Endodermal cell (in vitro differentiated cells): ENCODE measurements at regions not wholly inside any gene's neighbourhood (a gene's known extent, or its start where the extent isn't known, plus 50 kb on each side); places are given as distances from the start of the nearest gene placed in this dataset.

ENCODE experiments used
- DNase-seq: peaks from one replicate; pipeline ENCODE4 v3.0.0-alpha.2; 2017
- H3K27ac ChIP-seq: 2 replicates; pipeline ENCODE4 v1.5.1; 2013; ENCODE audit warnings: mild to moderate bottlenecking, low read depth, low read length, moderate library complexity
- H3K27me3 ChIP-seq: 2 replicates; pipeline ENCODE4 v1.6.1; 2013; ENCODE audit warnings: mild to moderate bottlenecking, low read length, moderate library complexity; ENCODE audit not compliant: insufficient read depth, control insufficient read depth, poor library complexity, severe bottlenecking
- H3K36me3 ChIP-seq: 2 replicates; pipeline ENCODE4 v1.7.0; 2013; ENCODE audit warnings: mild to moderate bottlenecking, low read length, moderate library complexity; ENCODE audit not compliant: control insufficient read depth, insufficient read depth
- H3K4me1 ChIP-seq: one replicate; pipeline ENCODE4 v1.7.0; 2013; ENCODE audit warnings: low read length; ENCODE audit not compliant: control insufficient read depth, insufficient read depth
- H3K4me3 ChIP-seq: 2 replicates; pipeline ENCODE4 v1.5.1; 2013; ENCODE audit warnings: mild to moderate bottlenecking, low read length, moderate library complexity
- H3K9ac ChIP-seq: 2 replicates; pipeline ENCODE4 v1.6.1; 2013; ENCODE audit warnings: mild to moderate bottlenecking, low read length, moderate library complexity; ENCODE audit not compliant: poor library complexity, severe bottlenecking; ENCODE audit errors: extremely low read depth
- H3K9me3 ChIP-seq: 2 replicates; pipeline ENCODE4 v1.6.1; 2013; ENCODE audit warnings: mild to moderate bottlenecking, low read length, moderate library complexity; ENCODE audit not compliant: control insufficient read depth
- H3K27ac Mint-ChIP-seq: 2 replicates; pipeline ENCODE4 v1.8.0; 2020; ENCODE audit warnings: mixed read lengths
- H3K27me3 Mint-ChIP-seq: 2 replicates; pipeline ENCODE4 v1.8.0; 2021; ENCODE audit warnings: mild to moderate bottlenecking, mixed read lengths; ENCODE audit not compliant: insufficient read depth
- H3K36me3 Mint-ChIP-seq: 2 replicates; pipeline ENCODE4 v1.8.0; 2020; ENCODE audit warnings: low read depth, mixed read lengths
- H3K4me1 Mint-ChIP-seq: 2 replicates; pipeline ENCODE4 v1.8.0; 2020; ENCODE audit warnings: mixed read lengths
- H3K4me3 Mint-ChIP-seq: 2 replicates; pipeline ENCODE4 v1.8.0; 2020; ENCODE audit warnings: mild to moderate bottlenecking, moderate library complexity, mixed read lengths
- H3K9me3 Mint-ChIP-seq: 2 replicates; pipeline ENCODE4 v1.8.0; 2020; ENCODE audit warnings: mild to moderate bottlenecking, mixed read lengths
- whole genome bisulfite sequencing, 2 experiments: methylation state at CpG; one replicate each; pipeline versions ENCODE4 v1.1.5 to v1.1.7; 2013; ENCODE audit warnings: missing lambda C conversion rate in 2 of 2, mixed read lengths in 1 of 2; ENCODE audit not compliant: insufficient coverage in 1 of 2, insufficient read length in 1 of 2; 5-methylcytosine and 5-hydroxymethylcytosine counted together
- TF ChIP-seq, protein P1 (sequence below): fragments of 200-600 bp; sonication (generic); conservative IDR thresholded peaks from 2 replicates; pipeline ENCODE4 v1.5.0; 2021; ENCODE audit warnings: antibody characterized with exemption, mild to moderate bottlenecking

DNA sequence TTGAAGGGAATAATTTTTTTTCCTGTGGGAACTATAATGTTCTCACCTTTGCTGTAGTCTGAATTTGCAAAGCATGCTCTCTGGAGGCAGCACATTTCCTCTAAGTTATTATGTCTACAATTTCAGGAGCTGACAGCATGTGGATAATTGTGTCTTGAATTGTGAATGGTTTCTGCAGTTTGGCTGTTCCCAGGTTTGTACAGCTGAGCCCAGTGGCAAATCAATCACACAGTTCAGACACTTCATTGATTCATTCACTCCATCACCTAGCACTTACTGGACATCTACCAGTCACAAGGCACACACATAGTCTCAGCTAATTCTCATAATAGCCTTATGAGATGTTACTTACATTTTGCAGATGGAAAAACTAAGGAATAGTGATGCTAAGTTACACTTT lies 219.0 kb upstream of the ROPN1 start:
- H3K27me3 Mint-ChIP-seq: no peaks in the 10 kb centered on the region
- no peak overlapping the region for H3K9ac ChIP-seq
- H3K9me3 Mint-ChIP-seq: no peaks in the 10 kb centered on the region
- no peak overlapping the region for H3K27ac Mint-ChIP-seq
- no peaks in the 10 kb centered on the region for H3K27me3 ChIP-seq
- H3K36me3 Mint-ChIP-seq: no peaks in the 10 kb centered on the region
- no peaks in the 10 kb centered on the region for H3K4me1 ChIP-seq
- no peak overlapping the region for H3K27ac ChIP-seq
- DNase-seq: no peak
- H3K36me3 ChIP-seq: no peaks in the 10 kb centered on the region
- H3K9me3 ChIP-seq: no peaks in the 10 kb centered on the region
- no peaks in the 10 kb centered on the region for H3K4me1 Mint-ChIP-seq
- TF ChIP-seq, protein P1, sequence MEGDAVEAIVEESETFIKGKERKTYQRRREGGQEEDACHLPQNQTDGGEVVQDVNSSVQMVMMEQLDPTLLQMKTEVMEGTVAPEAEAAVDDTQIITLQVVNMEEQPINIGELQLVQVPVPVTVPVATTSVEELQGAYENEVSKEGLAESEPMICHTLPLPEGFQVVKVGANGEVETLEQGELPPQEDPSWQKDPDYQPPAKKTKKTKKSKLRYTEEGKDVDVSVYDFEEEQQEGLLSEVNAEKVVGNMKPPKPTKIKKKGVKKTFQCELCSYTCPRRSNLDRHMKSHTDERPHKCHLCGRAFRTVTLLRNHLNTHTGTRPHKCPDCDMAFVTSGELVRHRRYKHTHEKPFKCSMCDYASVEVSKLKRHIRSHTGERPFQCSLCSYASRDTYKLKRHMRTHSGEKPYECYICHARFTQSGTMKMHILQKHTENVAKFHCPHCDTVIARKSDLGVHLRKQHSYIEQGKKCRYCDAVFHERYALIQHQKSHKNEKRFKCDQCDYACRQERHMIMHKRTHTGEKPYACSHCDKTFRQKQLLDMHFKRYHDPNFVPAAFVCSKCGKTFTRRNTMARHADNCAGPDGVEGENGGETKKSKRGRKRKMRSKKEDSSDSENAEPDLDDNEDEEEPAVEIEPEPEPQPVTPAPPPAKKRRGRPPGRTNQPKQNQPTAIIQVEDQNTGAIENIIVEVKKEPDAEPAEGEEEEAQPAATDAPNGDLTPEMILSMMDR: no peak
- H3K4me3 Mint-ChIP-seq: no peak overlapping the region
- no peak overlapping the region for H3K4me3 ChIP-seq

DNA sequence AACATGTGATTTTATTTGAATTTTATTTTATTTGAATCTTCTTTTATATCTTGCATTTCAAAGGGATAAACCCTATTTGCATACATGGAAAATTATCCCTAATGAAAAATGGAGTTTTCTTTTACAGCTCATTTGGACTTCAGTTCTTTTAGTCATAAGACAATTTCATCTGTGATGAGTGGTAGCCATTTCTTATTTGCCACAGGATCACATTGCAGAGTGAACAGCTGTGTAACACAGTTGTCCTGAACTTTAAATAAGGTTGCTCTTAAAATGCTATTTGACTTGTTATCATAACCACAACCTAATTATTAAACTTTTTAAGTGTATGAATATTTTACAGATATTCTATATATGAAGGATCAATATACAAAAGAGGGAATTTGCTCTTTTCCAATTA lies 221.7 kb upstream of the ROPN1 start:
- H3K4me3 ChIP-seq: no peak overlapping the region
- Mint-ChIP-seq H3K27me3 (no peaks in the 10 kb centered on the region), H3K4me3 (no peak overlapping the region), H3K9me3 (no peaks in the 10 kb centered on the region), H3K27ac (no peak overlapping the region), H3K4me1 (no peaks in the 10 kb centered on the region), H3K36me3 (no peaks in the 10 kb centered on the region)
- DNase-seq: no peak
- no peaks in the 10 kb centered on the region for H3K36me3 ChIP-seq
- no peaks in the 10 kb centered on the region for H3K9me3 ChIP-seq
- TF ChIP-seq, protein P1: no peak
- no peaks in the 10 kb centered on the region for H3K27me3 ChIP-seq
- no peak overlapping the region for H3K9ac ChIP-seq
- H3K4me1 ChIP-seq: no peaks in the 10 kb centered on the region
- no peak overlapping the region for H3K27ac ChIP-seq

DNA sequence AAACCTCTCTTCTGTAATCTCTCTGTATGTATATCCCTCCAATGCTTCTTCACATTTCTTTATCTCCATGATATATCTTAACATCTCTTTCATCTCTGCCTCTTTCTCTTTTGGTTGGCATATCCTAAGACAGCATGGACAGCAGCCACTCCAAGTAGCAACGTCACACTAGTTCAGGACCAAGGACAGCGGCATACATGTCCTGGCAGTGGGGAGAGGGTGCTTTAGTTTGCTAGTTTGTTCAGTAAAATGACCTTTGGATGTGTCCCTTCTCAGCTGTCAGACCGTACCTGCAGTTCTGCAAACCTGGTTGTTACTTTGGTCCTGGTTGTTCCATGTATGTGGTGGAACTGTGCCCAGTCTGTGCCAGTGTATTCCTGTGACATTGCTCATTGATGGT lies 225.6 kb upstream of the ROPN1 start:
- Mint-ChIP-seq H3K4me1 (peaks cover 15% of the 10 kb centered on the region), H3K27ac (no peak overlapping the region), H3K27me3 (no peaks in the 10 kb centered on the region), H3K4me3 (no peak overlapping the region), H3K9me3 (no peaks in the 10 kb centered on the region), H3K36me3 (no peaks in the 10 kb centered on the region)
- no peak overlapping the region for H3K9ac ChIP-seq
- WGBS, 2 experiments: 17 to 29% methylated on average over 3 of the region's 3 CpGs
- H3K9me3 ChIP-seq: no peaks in the 10 kb centered on the region
- peak; percentile 92 for DNase-seq
- no peaks in the 10 kb centered on the region for H3K27me3 ChIP-seq
- H3K4me1 ChIP-seq: no peaks in the 10 kb centered on the region
- no peaks in the 10 kb centered on the region for H3K36me3 ChIP-seq
- H3K27ac ChIP-seq: no peak overlapping the region
- TF ChIP-seq, protein P1: no peak
- H3K4me3 ChIP-seq: no peak overlapping the region
